ENCODE measurements at regions not wholly inside any gene's neighbourhood (a gene's known extent, or its start where the extent isn't known, plus 50 kb on each side); places are given as distances from the start of the nearest gene placed in this dataset.

DNA sequence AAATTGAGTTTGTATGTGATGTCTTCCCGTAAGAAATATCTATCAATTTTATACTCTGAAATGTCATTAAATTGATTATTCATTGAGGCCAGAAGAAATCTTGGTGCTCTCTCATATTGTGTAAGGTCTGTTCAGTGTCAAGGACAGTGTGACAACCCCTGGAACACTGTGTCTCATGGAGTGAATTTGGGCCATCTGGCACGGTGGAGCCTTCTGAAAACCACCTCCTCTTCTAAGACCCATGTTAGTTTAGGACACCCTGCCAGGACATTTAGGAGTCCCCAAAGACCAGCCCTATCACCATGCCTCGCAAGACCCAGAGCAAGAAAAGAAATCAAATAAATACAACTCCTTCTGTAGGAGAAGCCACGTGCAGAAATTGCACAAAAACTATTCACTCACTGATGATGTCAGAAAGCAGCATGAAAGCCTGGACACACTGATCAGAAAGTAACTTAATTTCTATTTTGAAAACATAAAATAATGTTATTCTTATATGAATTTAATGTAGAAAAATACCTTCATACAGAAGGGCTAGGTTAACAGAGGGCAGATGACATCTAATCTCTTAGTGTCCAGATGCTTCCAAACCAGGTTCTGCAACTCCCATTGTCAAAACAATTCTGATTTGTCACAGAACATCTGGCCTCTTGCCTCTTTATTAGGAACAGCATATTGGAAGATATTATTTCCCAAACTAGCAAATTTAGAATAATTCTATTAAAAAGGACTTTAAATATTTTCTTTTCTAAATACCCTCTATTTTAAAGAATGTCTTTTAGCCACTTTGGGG lies 298.8 kb downstream of the NR2F1-AS1 start:
- Histone ChIP-seq H3K27me3 (ENCODE audit: control insufficient read depth, insufficient read depth, low read length) (no peaks in the 10 kb centered on the region), H3K9me3 (ENCODE audit: control insufficient read depth, insufficient read depth, low read length) (peaks cover 9% of the 10 kb centered on the region), H3K4me3 (ENCODE audit: low read depth, low read length) (no peak overlapping the region), H3K27ac (ENCODE audit: low read depth, low read length) (no peak overlapping the region), H3K4me1 (ENCODE audit: control insufficient read depth, insufficient read depth, low read length) (no peaks in the 10 kb centered on the region), H3K36me3 (ENCODE audit: control insufficient read depth, insufficient read depth, low read length) (no peaks in the 10 kb centered on the region)
- WGBS (ENCODE audit: insufficient coverage) = 69% methylated on average over 2 of the region's 4 CpGs
- no peak for DNase-seq (ENCODE audit: low read depth in 4 of 6, low spot score in 6 of 6)

DNA sequence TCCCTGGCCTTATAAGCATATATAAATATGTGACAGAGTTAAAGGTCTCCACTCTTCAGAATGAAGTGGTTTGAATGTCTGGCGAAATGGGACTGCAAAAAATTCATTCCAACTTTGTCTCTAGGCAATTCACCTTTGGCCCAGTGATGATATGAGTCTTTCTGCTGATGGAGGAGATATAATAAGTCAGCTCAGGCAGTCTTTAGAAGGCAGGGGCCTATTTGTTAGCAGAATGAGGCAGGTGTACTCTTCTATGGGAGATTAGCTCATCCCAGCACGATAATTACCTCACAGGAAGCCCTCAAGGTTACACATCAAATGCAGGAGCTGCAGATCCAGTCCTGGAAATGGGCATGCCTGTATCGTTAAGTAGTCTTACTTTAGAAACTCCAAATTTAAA lies 300.5 kb downstream of the NR2F1-AS1 start:
- H3K4me3 ChIP-seq (ENCODE audit: low read depth, low read length) = no peak overlapping the region
- H3K36me3 ChIP-seq (ENCODE audit: control insufficient read depth, insufficient read depth, low read length) = no peaks in the 10 kb centered on the region
- no peaks in the 10 kb centered on the region for H3K4me1 ChIP-seq (ENCODE audit: control insufficient read depth, insufficient read depth, low read length)
- H3K27ac ChIP-seq (ENCODE audit: low read depth, low read length) = no peak overlapping the region
- peak in 1 of 6 donors; percentile 52 for DNase-seq (ENCODE audit: low read depth in 4 of 6, low spot score in 6 of 6)
- no peaks in the 10 kb centered on the region for H3K27me3 ChIP-seq (ENCODE audit: control insufficient read depth, insufficient read depth, low read length)
- no CpG with 5 or more reads among the region's 3 CpGs for WGBS (ENCODE audit: insufficient coverage)
- H3K9me3 ChIP-seq (ENCODE audit: control insufficient read depth, insufficient read depth, low read length) = no peaks in the 10 kb centered on the region

DNA sequence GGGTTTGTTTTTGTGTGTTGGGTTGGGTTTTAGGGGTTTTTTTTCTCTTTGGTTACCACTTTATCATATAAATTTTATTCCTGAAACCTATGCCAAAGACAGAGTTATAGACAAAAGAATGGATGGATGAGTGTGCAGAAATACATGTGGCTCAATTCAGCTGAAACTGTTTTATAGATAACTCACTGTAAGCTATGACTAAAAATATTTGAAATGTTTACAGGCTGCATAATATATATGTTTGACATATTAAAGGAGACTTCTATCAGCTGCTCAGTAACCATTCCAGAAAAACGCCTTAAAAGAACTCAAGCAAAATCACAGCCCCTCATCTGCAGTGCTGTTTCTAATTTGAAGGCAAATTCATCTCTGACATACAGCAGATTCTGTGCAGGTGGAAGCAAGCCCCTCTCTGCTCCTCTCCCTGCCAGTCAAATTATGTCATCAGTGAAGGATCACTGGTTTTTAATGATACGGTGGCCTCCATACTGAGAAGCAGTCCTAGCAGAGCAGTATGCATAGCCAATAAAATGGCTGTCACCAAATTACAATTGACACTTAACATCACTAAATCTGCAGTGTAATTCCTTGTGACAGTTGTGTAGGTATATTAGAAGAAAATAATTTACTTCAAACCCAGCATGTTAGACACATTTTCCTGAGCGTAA lies 301.6 kb downstream of the NR2F1-AS1 start:
- Histone ChIP-seq H3K27ac (ENCODE audit: low read depth, low read length) (no peak overlapping the region), H3K9me3 (ENCODE audit: control insufficient read depth, insufficient read depth, low read length) (no peaks in the 10 kb centered on the region), H3K4me1 (ENCODE audit: control insufficient read depth, insufficient read depth, low read length) (no peaks in the 10 kb centered on the region), H3K4me3 (ENCODE audit: low read depth, low read length) (no peak overlapping the region), H3K27me3 (ENCODE audit: control insufficient read depth, insufficient read depth, low read length) (no peaks in the 10 kb centered on the region), H3K36me3 (ENCODE audit: control insufficient read depth, insufficient read depth, low read length) (no peaks in the 10 kb centered on the region)
- WGBS (ENCODE audit: insufficient coverage) = no CpG with 5 or more reads among the region's 3 CpGs
- DNase-seq (ENCODE audit: low read depth in 4 of 6, low spot score in 6 of 6) = peak in 1 of 6 donors; percentile 84

DNA sequence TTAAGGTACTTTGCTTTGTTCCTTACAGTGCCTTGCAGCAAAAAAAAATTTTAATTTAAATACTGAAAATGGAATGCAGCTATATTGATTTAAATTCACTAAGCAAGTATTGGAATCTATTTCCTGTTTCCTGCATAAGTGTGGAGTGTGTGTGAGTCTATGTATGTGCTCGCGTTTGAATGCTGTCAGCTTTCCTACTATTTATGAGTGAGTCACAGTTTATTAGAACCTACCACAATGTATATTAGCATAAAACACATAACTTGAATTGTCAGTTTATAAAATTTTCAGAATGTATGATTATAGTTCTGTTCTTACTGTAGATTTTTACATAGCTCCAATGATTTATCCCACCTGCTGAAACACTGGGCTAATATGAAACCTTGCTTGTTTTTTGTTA lies 302.1 kb downstream of the NR2F1-AS1 start:
- Histone ChIP-seq H3K36me3 (ENCODE audit: control insufficient read depth, insufficient read depth, low read length) (no peaks in the 10 kb centered on the region), H3K4me1 (ENCODE audit: control insufficient read depth, insufficient read depth, low read length) (no peaks in the 10 kb centered on the region), H3K27me3 (ENCODE audit: control insufficient read depth, insufficient read depth, low read length) (no peaks in the 10 kb centered on the region), H3K4me3 (ENCODE audit: low read depth, low read length) (no peak overlapping the region), H3K27ac (ENCODE audit: low read depth, low read length) (no peak overlapping the region), H3K9me3 (ENCODE audit: control insufficient read depth, insufficient read depth, low read length) (no peaks in the 10 kb centered on the region)
- WGBS (ENCODE audit: insufficient coverage) = no CpG with 5 or more reads among the region's 2 CpGs
- peak in 1 of 6 donors; percentile 35 for DNase-seq (ENCODE audit: low read depth in 4 of 6, low spot score in 6 of 6)

DNA sequence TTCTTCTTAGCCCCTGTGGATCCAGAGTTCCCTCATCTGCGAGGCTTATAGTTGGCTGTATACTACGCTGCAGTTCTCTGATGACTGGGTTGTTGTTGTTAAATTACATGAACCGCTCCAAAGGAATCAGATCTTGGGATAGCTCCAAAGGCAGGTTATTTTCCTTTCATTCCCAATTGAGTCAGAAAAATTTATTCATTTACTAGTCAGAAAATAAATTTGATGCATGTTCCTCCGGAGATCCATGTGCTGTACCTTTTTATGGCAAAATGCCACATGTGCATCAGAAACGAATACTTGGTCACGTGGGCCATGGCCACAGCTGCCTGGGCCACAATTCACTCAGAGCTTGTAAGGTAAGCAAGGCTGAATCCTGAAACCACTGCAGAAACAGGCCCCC lies 304.0 kb downstream of the NR2F1-AS1 start:
- WGBS (ENCODE audit: insufficient coverage) = 66% methylated on average over 3 of the region's 6 CpGs
- Histone ChIP-seq H3K27me3 (ENCODE audit: control insufficient read depth, insufficient read depth, low read length) (no peaks in the 10 kb centered on the region), H3K36me3 (ENCODE audit: control insufficient read depth, insufficient read depth, low read length) (no peaks in the 10 kb centered on the region), H3K9me3 (ENCODE audit: control insufficient read depth, insufficient read depth, low read length) (no peaks in the 10 kb centered on the region), H3K27ac (ENCODE audit: low read depth, low read length) (no peak overlapping the region), H3K4me1 (ENCODE audit: control insufficient read depth, insufficient read depth, low read length) (no peaks in the 10 kb centered on the region), H3K4me3 (ENCODE audit: low read depth, low read length) (no peak overlapping the region)
- peak in 1 of 6 donors; percentile 64 for DNase-seq (ENCODE audit: low read depth in 4 of 6, low spot score in 6 of 6)

DNA sequence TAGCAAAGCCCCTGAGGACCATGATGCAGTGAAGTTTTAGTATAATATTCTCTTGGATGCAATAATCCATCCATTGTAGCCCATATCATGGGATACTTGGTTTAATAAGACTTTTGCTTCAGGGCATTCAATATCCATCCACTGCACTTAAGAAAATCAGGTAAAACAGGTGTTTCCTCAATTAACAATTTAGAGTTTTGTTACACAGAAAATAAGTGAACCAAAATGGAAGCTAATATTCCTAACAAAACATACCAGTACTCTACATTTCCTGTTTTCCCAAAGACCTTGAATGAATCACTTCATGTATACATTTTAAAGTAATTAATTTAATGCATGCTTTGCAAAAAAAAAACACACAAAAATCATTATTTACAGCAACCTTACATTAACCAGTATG lies 305.6 kb downstream of the NR2F1-AS1 start:
- Histone ChIP-seq H3K9me3 (ENCODE audit: control insufficient read depth, insufficient read depth, low read length) (no peaks in the 10 kb centered on the region), H3K27ac (ENCODE audit: low read depth, low read length) (no peak overlapping the region), H3K27me3 (ENCODE audit: control insufficient read depth, insufficient read depth, low read length) (no peaks in the 10 kb centered on the region), H3K36me3 (ENCODE audit: control insufficient read depth, insufficient read depth, low read length) (no peaks in the 10 kb centered on the region), H3K4me3 (ENCODE audit: low read depth, low read length) (no peak overlapping the region), H3K4me1 (ENCODE audit: control insufficient read depth, insufficient read depth, low read length) (no peaks in the 10 kb centered on the region)
- no peak for DNase-seq (ENCODE audit: low read depth in 4 of 6, low spot score in 6 of 6)

DNA sequence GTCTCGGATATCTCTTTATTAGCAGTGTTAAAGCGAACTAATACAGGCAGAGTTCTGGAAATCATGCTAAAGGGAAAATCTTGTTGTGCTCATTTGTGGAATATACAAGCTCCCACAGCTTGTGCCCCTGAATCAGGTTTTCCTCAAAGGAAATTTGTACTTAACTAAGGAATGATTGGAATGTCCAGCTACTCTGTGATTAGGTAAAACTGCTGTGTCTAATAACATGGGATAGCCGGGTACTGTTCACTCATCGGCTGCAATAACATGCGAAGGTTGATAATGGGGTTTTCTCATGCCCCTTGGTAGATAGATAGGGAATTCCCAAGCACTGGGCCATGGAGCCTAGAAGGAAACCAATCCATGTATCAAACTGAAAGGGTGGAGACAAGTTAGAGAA lies 306.7 kb downstream of the NR2F1-AS1 start:
- DNase-seq (ENCODE audit: low read depth in 4 of 6, low spot score in 6 of 6) = no peak
- Histone ChIP-seq H3K27me3 (ENCODE audit: control insufficient read depth, insufficient read depth, low read length) (no peaks in the 10 kb centered on the region), H3K9me3 (ENCODE audit: control insufficient read depth, insufficient read depth, low read length) (no peaks in the 10 kb centered on the region), H3K4me1 (ENCODE audit: control insufficient read depth, insufficient read depth, low read length) (no peaks in the 10 kb centered on the region), H3K36me3 (ENCODE audit: control insufficient read depth, insufficient read depth, low read length) (no peaks in the 10 kb centered on the region), H3K27ac (ENCODE audit: low read depth, low read length) (no peak overlapping the region), H3K4me3 (ENCODE audit: low read depth, low read length) (no peak overlapping the region)
- 89% methylated on average over 5 of the region's 5 CpGs for WGBS (ENCODE audit: insufficient coverage)

DNA sequence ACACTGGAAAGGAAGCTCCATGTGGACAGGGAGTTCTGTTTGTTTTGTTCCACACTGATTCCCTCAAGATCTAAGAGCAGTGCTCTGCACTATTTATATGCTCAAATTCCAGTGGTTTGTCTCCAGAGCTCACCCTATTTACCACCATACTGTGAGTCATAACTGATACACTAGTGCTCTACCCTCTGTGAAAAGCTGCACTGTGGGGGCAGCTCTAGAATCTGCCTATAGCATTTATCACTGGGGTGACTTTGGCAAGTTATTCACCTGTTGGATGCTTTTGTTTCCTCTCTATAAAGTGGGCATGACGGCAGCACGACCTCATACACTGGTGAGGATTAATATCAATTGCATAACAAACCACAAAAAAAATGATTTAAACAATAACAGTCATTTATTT lies 307.8 kb downstream of the NR2F1-AS1 start:
- WGBS (ENCODE audit: insufficient coverage) = 83% methylated on average over 1 of the region's 2 CpGs
- no peak overlapping the region for H3K4me3 ChIP-seq (ENCODE audit: low read depth, low read length)
- DNase-seq (ENCODE audit: low read depth in 4 of 6, low spot score in 6 of 6) = no peak

DNA sequence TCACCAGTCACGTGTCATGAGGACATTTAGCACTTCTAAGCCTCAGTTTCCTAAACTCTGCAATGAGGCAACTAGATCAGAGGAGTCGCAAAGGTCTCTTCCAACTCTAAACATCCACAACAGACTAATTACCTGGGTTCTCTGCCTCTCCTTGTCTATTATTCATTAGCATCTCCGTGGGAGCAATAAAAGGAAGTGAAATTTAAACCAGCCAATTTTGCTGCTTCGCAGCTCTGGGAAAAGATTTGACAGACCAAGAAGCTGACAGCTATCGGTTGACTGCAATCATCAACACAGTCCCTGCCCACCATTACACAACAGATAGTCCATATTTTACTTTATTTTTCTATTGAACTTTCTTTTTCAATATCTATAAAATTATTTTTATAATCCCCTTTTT lies 308.9 kb downstream of the NR2F1-AS1 start:
- DNase-seq (ENCODE audit: low read depth in 4 of 6, low spot score in 6 of 6) = peak in 1 of 6 donors; percentile 45
- H3K27ac ChIP-seq (ENCODE audit: low read depth, low read length) = no peak overlapping the region
- peaks cover 2% of the 10 kb centered on the region for H3K36me3 ChIP-seq (ENCODE audit: control insufficient read depth, insufficient read depth, low read length)
- no peak overlapping the region for H3K4me3 ChIP-seq (ENCODE audit: low read depth, low read length)
- H3K9me3 ChIP-seq (ENCODE audit: control insufficient read depth, insufficient read depth, low read length) = no peaks in the 10 kb centered on the region
- H3K4me1 ChIP-seq (ENCODE audit: control insufficient read depth, insufficient read depth, low read length) = no peaks in the 10 kb centered on the region
- WGBS (ENCODE audit: insufficient coverage) = 33% methylated on average over 3 of the region's 5 CpGs
- no peaks in the 10 kb centered on the region for H3K27me3 ChIP-seq (ENCODE audit: control insufficient read depth, insufficient read depth, low read length)

More for the DNA sequence above, 307.8 kb downstream of the NR2F1-AS1 start:
- H3K36me3 ChIP-seq (ENCODE audit: control insufficient read depth, insufficient read depth, low read length) = no peaks in the 10 kb centered on the region
- no peak overlapping the region for H3K27ac ChIP-seq (ENCODE audit: low read depth, low read length)
- H3K27me3 ChIP-seq (ENCODE audit: control insufficient read depth, insufficient read depth, low read length) = no peaks in the 10 kb centered on the region
- H3K4me1 ChIP-seq (ENCODE audit: control insufficient read depth, insufficient read depth, low read length) = no peaks in the 10 kb centered on the region
- no peaks in the 10 kb centered on the region for H3K9me3 ChIP-seq (ENCODE audit: control insufficient read depth, insufficient read depth, low read length)

DNA sequence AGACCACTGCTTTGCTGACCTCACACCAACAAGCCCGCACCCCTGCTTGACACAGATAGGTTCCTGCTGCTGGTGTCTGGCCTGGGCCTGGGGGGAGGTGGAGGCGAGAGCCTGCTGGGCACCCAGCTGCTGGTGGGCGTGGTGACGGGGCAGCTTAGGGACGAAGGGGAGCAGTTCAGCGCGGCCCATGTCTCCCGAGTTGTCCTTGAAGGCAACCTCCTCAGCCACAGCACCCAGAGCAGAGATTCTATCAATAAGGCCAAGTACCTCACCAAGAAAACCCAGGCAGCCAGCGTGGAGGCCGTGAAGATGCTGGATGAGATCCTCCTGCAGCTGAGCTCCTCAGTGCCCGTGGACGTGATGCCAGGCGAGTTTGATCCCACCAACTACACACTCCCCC lies 313.3 kb downstream of the NR2F1-AS1 start:
- Histone ChIP-seq H3K36me3 (ENCODE audit: control insufficient read depth, insufficient read depth, low read length) (peaks cover 2% of the 10 kb centered on the region), H3K4me3 (ENCODE audit: low read depth, low read length) (no peak overlapping the region), H3K27ac (ENCODE audit: low read depth, low read length) (no peak overlapping the region), H3K9me3 (ENCODE audit: control insufficient read depth, insufficient read depth, low read length) (no peaks in the 10 kb centered on the region), H3K27me3 (ENCODE audit: control insufficient read depth, insufficient read depth, low read length) (no peaks in the 10 kb centered on the region), H3K4me1 (ENCODE audit: control insufficient read depth, insufficient read depth, low read length) (no peaks in the 10 kb centered on the region)
- no peak for DNase-seq (ENCODE audit: low read depth in 4 of 6, low spot score in 6 of 6)
- 97% methylated on average over 11 of the region's 13 CpGs for WGBS (ENCODE audit: insufficient coverage)
